GM19468 (cell line): ENCODE measurements at regions not wholly inside any gene's neighbourhood (a gene's known extent, or its start where the extent isn't known, plus 50 kb on each side); places are given as distances from the start of the nearest gene placed in this dataset.
A peak's percentile ranks its signal among the peaks of the same experiment; 100 is the strongest.

Experiments used
- ATAC-seq: cut with Tn5 transposase; IDR thresholded peaks from one replicate; pipeline ENCODE4 v1.9.1; 2021; ENCODE audit warnings: mild to moderate bottlenecking, moderate library complexity, moderate number of reproducible peaks; ENCODE audit not compliant: unreplicated experiment; ENCODE audit errors: extremely low read depth

- no peak for ATAC-seq
Measured at GRCh38 chr2:79368116-79368630, 144.7 kb upstream of the CTNNA2 start.

- no peak for ATAC-seq
Measured at GRCh38 chr2:79359419-79359818, 153.4 kb upstream of the CTNNA2 start.

GRCh38 chr2:79355569-79355968 is 157.3 kb upstream of the CTNNA2 start:
- no peak for ATAC-seq

GRCh38 chr2:79327460-79327859 is 167.9 kb upstream of the REG3A start:
- ATAC-seq = no peak

- ATAC-seq = no peak
Measured at GRCh38 chr2:79320871-79321270, 161.3 kb upstream of the REG3A start.

GRCh38 chr2:79294994-79295393 is 135.4 kb upstream of the REG3A start:
- no peak for ATAC-seq

- ATAC-seq = no peak
Measured at GRCh38 chr2:79292958-79293315, 133.4 kb upstream of the REG3A start.

- ATAC-seq = no peak
Measured at GRCh38 chr2:79292239-79292957, 132.8 kb upstream of the REG3A start.

GRCh38 chr2:79275863-79276262 is 116.3 kb upstream of the REG3A start:
- ATAC-seq = no peak

GRCh38 chr2:79275197-79275596 is 115.6 kb upstream of the REG3A start:
- ATAC-seq = no peak

GRCh38 chr2:79272616-79273015 is 113.1 kb upstream of the REG3A start:
- ATAC-seq = no peak

- ATAC-seq = no peak
Measured at GRCh38 chr2:79271456-79271855, 111.9 kb upstream of the REG3A start.

- no peak for ATAC-seq
Measured at GRCh38 chr2:79260848-79261247, 101.3 kb upstream of the REG3A start.

GRCh38 chr2:79259959-79260358 is 100.4 kb upstream of the REG3A start:
- ATAC-seq = no peak

- no peak for ATAC-seq
Measured at GRCh38 chr2:79259296-79259695, 99.7 kb upstream of the REG3A start.

GRCh38 chr2:79253243-79253774 is 93.8 kb upstream of the REG3A start:
- no peak for ATAC-seq

- ATAC-seq = no peak
Measured at GRCh38 chr2:79250656-79251055, 91.1 kb upstream of the REG3A start.

GRCh38 chr2:79248776-79249175 is 89.2 kb upstream of the REG3A start:
- ATAC-seq = no peak

- no peak for ATAC-seq
Measured at GRCh38 chr2:79235135-79235534, 75.6 kb upstream of the REG3A start.

GRCh38 chr2:79223539-79223938 is 64.0 kb upstream of the REG3A start:
- no peak for ATAC-seq

GRCh38 chr2:79219383-79219988 is 59.9 kb upstream of the REG3A start:
- peak; percentile 71 for ATAC-seq
